ENCODE measurements at regions not wholly inside any gene's neighbourhood (a gene's known extent, or its start where the extent isn't known, plus 50 kb on each side); places are given as distances from the start of the nearest gene placed in this dataset.

- Histone ChIP-seq H3K9me3 (replicated peaks) (peaks cover 6% of the 10 kb centered on the region), H3K27me3 (ENCODE audit: low read depth) (no peaks in the 10 kb centered on the region), H3K4me1 (no peaks in the 10 kb centered on the region), H3K36me3 (no peaks in the 10 kb centered on the region), H3K27ac (replicated peaks) (no peak overlapping the region), H3K4me3 (no peak overlapping the region)
- intact Hi-C loops (cut with micrococcal nuclease) = no loop called here
- DNase-seq = no peak
- no peak for TF ChIP-seq CTCF (IDR thresholded peaks at IDR 0.05; ENCODE audit: borderline replicate concordance)
These were observed 471.4 kb downstream of the ETNK1 start for GRCh38 chr12:23096321-23096720.

- Histone ChIP-seq H3K27me3 (ENCODE audit: low read depth) (no peaks in the 10 kb centered on the region), H3K36me3 (no peaks in the 10 kb centered on the region), H3K27ac (replicated peaks) (no peak overlapping the region), H3K9me3 (replicated peaks) (peaks cover 6% of the 10 kb centered on the region), H3K4me3 (no peak overlapping the region), H3K4me1 (no peaks in the 10 kb centered on the region)
- no peak for TF ChIP-seq CTCF (IDR thresholded peaks at IDR 0.05; ENCODE audit: borderline replicate concordance)
- DNase-seq = no peak
- intact Hi-C loops (cut with micrococcal nuclease) = no loop called here
These were observed 473.1 kb downstream of the ETNK1 start for GRCh38 chr12:23098110-23098509.

GRCh38 chr12:23098517-23098916, 473.5 kb downstream of the ETNK1 start:
- H3K9me3 ChIP-seq (replicated peaks) = peaks cover 6% of the 10 kb centered on the region
- H3K27ac ChIP-seq (replicated peaks) = no peak overlapping the region
- intact Hi-C loops (cut with micrococcal nuclease) = no loop called here
- H3K4me3 ChIP-seq = no peak overlapping the region
- H3K4me1 ChIP-seq = no peaks in the 10 kb centered on the region
- no peaks in the 10 kb centered on the region for H3K27me3 ChIP-seq (ENCODE audit: low read depth)
- TF ChIP-seq CTCF (IDR thresholded peaks at IDR 0.05; ENCODE audit: borderline replicate concordance) = no peak
- DNase-seq = no peak
- no peaks in the 10 kb centered on the region for H3K36me3 ChIP-seq

- Histone ChIP-seq H3K27ac (replicated peaks) (no peak overlapping the region), H3K4me1 (no peaks in the 10 kb centered on the region), H3K4me3 (no peak overlapping the region), H3K27me3 (ENCODE audit: low read depth) (no peaks in the 10 kb centered on the region), H3K9me3 (replicated peaks) (peaks cover 6% of the 10 kb centered on the region), H3K36me3 (no peaks in the 10 kb centered on the region)
- no peak for TF ChIP-seq CTCF (IDR thresholded peaks at IDR 0.05; ENCODE audit: borderline replicate concordance)
- no peak for DNase-seq
- intact Hi-C loops (cut with micrococcal nuclease) = no loop called here
These were observed 474.1 kb downstream of the ETNK1 start for GRCh38 chr12:23099104-23099503.

- no peak overlapping the region for H3K4me3 ChIP-seq
- H3K4me1 ChIP-seq = no peaks in the 10 kb centered on the region
- intact Hi-C loops (cut with micrococcal nuclease) = no loop called here
- no peaks in the 10 kb centered on the region for H3K27me3 ChIP-seq (ENCODE audit: low read depth)
- H3K36me3 ChIP-seq = no peaks in the 10 kb centered on the region
- no peak for TF ChIP-seq CTCF (IDR thresholded peaks at IDR 0.05; ENCODE audit: borderline replicate concordance)
- H3K27ac ChIP-seq (replicated peaks) = no peak overlapping the region
- peaks cover 1% of the 10 kb centered on the region for H3K9me3 ChIP-seq (replicated peaks)
- no peak for DNase-seq
These were observed 474.6 kb downstream of the ETNK1 start for GRCh38 chr12:23099604-23100003.

- Histone ChIP-seq H3K36me3 (no peaks in the 10 kb centered on the region), H3K9me3 (replicated peaks) (no peaks in the 10 kb centered on the region), H3K27me3 (ENCODE audit: low read depth) (no peaks in the 10 kb centered on the region), H3K4me3 (no peak overlapping the region), H3K4me1 (no peaks in the 10 kb centered on the region), H3K27ac (replicated peaks) (no peak overlapping the region)
- no peak for TF ChIP-seq CTCF (IDR thresholded peaks at IDR 0.05; ENCODE audit: borderline replicate concordance)
- no peak for DNase-seq
- intact Hi-C loops (cut with micrococcal nuclease) = no loop called here
These were observed 484.0 kb downstream of the ETNK1 start for GRCh38 chr12:23108957-23109356.

Data from left ventricle myocardium inferior (tissue), 1 donor.